Stomach smooth muscle (tissue), 2 donors: ENCODE measurements at regions not wholly inside any gene's neighbourhood (a gene's known extent, or its start where the extent isn't known, plus 50 kb on each side); places are given as distances from the start of the nearest gene placed in this dataset.
"Not testable (repeated sequence)": the region's sequence is repeated elsewhere in the genome, so short reads cannot be mapped to it uniquely, and the experiment has no call there.

Experiments
- H3K27ac ChIP-seq: one replicate; pipeline ENCODE4 v1.7.0; 2013; ENCODE audit warnings: mild to moderate bottlenecking, low read length, inconsistent platforms
- H3K27me3 ChIP-seq, 2 donors: one replicate each; pipeline ENCODE4 v1.7.0; 2013; ENCODE audit warnings: low read length in 2 of 2; ENCODE audit not compliant: insufficient read depth in 2 of 2, control insufficient read depth in 1 of 2
- H3K36me3 ChIP-seq, 2 donors: one replicate each; pipeline ENCODE4 v1.7.0; 2013; ENCODE audit warnings: low read length in 2 of 2; ENCODE audit not compliant: control insufficient read depth in 2 of 2, insufficient read depth in 2 of 2
- H3K4me1 ChIP-seq: one replicate; pipeline ENCODE4 v1.7.0; 2013; ENCODE audit warnings: low read length; ENCODE audit not compliant: control insufficient read depth, insufficient read depth
- H3K4me3 ChIP-seq, 2 donors: one replicate each; pipeline ENCODE4 v1.7.0; 2013; ENCODE audit warnings: low read length in 2 of 2
- H3K9ac ChIP-seq, 2 donors: one replicate each; pipeline ENCODE4 v1.7.0; 2013; ENCODE audit warnings: low read length in 2 of 2, mild to moderate bottlenecking in 1 of 2
- H3K9me3 ChIP-seq, 2 donors: one replicate each; pipeline ENCODE4 v1.7.0; 2013; ENCODE audit warnings: low read length in 2 of 2; ENCODE audit not compliant: control insufficient read depth in 2 of 2
- donor health status: healthy.
- donor health status: Pancreatic carcinoma.

DNA sequence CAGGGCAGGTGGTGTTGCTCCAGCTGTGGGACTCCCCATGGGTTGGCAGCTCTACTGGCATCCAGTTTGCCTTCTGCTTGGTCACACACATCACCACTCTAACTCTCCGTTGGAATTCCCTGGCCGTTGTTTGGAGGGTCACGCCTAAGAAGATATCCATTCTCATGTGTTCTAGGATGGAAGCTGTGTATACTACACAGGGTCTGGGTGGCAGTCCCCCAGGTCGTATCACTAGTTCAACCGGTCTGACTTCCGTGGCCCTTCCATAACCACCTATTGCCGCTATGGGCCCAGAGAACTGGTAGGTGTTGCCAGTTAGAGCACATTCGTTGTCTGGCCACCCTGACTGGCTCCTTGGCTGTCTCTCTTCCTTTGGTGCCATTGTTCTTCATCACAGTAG lies 456.3 kb downstream of the TMEM121 start:
- no peak overlapping the region for H3K9ac ChIP-seq
- no peaks in the 10 kb centered on the region for H3K9me3 ChIP-seq
- no peak overlapping the region for H3K4me3 ChIP-seq
- no peaks in the 10 kb centered on the region for H3K36me3 ChIP-seq
- H3K27ac ChIP-seq, result no peak overlapping the region
- H3K27me3 ChIP-seq, result no peaks in the 10 kb centered on the region
- no peaks in the 10 kb centered on the region for H3K4me1 ChIP-seq

DNA sequence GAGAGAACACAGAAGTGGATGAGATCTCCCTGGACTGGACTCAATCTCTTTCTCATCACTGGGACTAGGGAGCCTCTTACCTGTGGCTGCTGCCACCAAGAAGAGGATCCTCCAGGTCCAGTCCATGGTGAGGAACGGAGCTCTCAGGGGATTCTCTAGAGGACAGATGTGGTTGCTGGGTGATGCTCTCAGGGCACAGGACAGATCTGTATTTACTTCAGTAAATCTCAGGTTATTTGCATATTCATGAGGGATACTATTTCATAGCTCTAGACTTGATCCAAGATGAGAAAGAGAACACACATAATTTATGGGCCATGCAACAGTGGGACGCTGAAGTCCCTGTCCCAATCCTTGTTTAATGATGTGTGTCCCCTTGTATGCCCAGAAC lies 460.5 kb downstream of the TMEM121 start:
- H3K27me3 ChIP-seq, result no peaks in the 10 kb centered on the region
- H3K9me3 ChIP-seq, result no peaks in the 10 kb centered on the region
- no peak overlapping the region for H3K4me3 ChIP-seq
- no peak overlapping the region for H3K27ac ChIP-seq
- H3K4me1 ChIP-seq, result no peaks in the 10 kb centered on the region
- H3K36me3 ChIP-seq, result no peaks in the 10 kb centered on the region
- no peak overlapping the region for H3K9ac ChIP-seq

DNA sequence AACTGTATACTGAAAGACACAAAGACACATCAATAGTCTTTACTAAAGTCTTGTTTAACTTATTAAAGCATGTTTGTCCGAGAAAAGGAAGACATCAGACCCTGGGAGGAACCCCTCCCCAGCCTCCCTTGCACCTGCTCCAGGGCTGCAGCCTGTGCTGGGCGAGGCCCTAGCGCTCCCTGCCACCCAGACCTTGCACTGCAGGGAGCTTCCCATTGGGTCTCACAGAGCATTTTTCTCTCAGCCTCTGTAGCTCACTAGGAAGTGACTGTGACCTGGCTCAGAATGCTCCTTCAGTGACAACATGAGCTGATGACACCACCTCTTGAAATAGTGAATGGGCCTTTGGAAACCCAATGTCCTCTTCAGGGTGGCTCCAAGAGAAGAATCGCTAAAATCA lies 461.2 kb downstream of the TMEM121 start:
- H3K9me3 ChIP-seq, result no peaks in the 10 kb centered on the region
- no peaks in the 10 kb centered on the region for H3K36me3 ChIP-seq
- H3K9ac ChIP-seq, result no peak overlapping the region
- H3K4me1 ChIP-seq, result no peaks in the 10 kb centered on the region
- H3K27me3 ChIP-seq, result no peaks in the 10 kb centered on the region
- no peak overlapping the region for H3K27ac ChIP-seq
- H3K4me3 ChIP-seq, result no peak overlapping the region

DNA sequence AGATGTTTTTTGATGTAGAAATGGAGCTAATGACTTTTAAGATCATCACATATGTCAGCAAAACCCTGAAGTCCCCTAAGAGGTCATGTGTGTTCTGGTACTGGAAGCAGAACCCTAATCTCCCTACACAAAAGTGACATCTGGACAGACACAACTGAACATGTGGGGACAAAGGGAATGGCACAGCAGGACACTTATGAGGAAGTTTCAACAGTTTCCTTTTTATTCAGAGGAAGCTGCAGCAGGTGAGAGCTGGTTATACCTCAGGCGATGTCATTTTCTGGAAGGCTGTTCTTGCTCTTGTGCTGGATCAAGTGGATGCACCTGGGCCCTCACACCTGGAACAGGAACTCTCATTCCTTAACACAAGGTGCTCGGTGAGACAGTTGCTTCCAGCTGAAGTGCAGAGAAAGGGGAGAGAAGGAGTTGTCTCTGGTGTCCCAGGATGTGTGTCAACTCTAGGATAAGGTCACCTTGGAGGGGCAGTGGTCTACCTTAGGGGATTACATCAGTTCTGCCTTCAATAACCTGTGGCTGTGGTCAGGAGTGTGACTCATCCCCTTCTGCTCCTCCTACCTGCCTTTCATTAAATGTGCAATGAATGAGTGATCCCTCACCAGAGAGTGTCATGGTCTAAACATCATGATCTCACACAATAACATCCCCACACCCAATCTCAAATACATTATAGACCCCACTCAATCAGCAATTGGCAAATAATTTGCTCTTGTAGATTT lies 463.4 kb downstream of the TMEM121 start:
- H3K36me3 ChIP-seq, result no peaks in the 10 kb centered on the region
- H3K4me1 ChIP-seq, result no peaks in the 10 kb centered on the region
- peaks cover 0 to 2% of the 10 kb centered on the region in 2 donors for H3K27me3 ChIP-seq
- no peak overlapping the region for H3K4me3 ChIP-seq
- no peak overlapping the region for H3K27ac ChIP-seq
- H3K9me3 ChIP-seq, result no peaks in the 10 kb centered on the region
- H3K9ac ChIP-seq, result no peak overlapping the region

DNA sequence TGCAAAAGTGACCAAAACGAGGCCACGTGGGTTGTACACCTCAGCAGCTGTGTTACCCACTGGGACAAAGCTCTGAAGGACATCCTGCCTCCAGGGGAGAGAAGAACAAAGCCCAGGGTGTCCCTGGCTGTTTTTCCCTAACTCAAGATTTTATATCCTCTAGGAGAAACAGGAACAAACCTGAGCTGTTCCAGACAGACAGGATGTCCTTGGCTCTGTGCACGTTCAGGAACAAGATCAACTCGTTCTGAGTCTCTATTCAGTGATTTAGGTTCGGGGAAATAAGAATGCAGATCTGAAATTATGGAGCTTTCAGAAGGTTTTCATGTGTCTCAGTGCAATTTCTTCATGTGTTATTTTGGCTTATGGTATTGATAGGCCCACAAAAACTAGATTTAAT lies 465.3 kb downstream of the TMEM121 start:
- H3K4me1 ChIP-seq, H3K9me3 ChIP-seq, H3K4me3 ChIP-seq, H3K36me3 ChIP-seq, H3K27ac ChIP-seq, H3K9ac ChIP-seq, H3K27me3 ChIP-seq: not testable (repeated sequence)

DNA sequence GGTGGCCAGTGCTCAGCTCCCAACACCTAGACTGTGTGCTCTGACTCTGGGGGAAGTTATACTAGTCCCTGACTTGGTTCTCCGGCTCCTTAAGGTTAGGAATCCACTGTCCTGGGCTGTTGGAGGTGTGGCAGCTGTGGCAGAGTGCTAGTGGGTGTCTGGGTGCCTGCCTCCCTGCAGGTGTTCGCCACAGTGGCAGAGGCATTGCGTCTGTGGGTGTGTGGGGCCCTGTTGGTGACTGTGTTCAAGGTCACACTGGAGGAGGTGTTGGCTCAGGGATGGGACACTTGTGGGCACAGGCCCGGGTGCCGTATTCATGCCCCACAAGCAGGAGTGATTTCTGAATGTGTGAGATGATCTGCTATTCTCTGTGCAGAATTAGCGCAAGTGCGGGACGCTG lies 467.4 kb downstream of the TMEM121 start:
- H3K4me1 ChIP-seq, result no peaks in the 10 kb centered on the region

DNA sequence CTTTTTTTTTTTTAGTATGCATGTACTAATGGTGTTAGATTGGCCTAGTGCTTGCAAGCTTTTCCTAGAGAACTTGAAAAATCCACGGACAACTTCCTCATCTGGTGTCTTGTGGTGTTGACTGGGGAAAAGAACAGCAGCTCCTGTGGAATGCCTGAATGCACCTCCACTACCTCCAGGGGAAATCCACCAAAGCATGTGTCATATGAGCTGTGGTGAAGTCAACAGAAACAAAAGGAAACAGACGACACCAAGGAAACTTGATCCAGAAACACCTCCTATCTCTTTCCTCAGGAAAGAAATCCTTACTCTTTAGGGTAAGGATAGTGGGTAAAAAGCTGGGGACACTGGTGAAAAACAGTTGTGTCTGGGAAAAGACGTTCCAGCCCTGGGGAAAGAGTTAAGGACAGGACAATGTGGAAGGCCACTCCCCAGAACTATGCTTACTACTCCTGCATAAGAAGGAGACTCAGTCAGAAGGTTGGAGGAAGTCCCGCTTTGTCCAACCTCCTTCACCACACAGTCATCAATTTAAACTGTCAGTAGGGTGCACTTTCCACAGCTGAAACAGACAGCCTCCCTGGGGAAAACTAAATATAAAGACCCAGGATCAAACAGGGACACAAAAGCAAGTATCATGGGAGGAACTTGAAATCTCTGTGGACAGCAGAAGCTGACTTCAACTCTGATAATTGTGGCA lies 468.8 kb downstream of the TMEM121 start:
- not testable (repeated sequence) for H3K9ac ChIP-seq, H3K4me1 ChIP-seq, H3K27ac ChIP-seq, H3K4me3 ChIP-seq, H3K27me3 ChIP-seq, H3K36me3 ChIP-seq, H3K9me3 ChIP-seq

More for the DNA sequence above, 467.4 kb downstream of the TMEM121 start:
- no peaks in the 10 kb centered on the region for H3K9me3 ChIP-seq
- no peak overlapping the region for H3K27ac ChIP-seq
- H3K36me3 ChIP-seq, result no peaks in the 10 kb centered on the region
- H3K4me3 ChIP-seq, result no peak overlapping the region
- no peak overlapping the region for H3K9ac ChIP-seq
- H3K27me3 ChIP-seq, result peaks cover 0 to 2% of the 10 kb centered on the region in 2 donors

DNA sequence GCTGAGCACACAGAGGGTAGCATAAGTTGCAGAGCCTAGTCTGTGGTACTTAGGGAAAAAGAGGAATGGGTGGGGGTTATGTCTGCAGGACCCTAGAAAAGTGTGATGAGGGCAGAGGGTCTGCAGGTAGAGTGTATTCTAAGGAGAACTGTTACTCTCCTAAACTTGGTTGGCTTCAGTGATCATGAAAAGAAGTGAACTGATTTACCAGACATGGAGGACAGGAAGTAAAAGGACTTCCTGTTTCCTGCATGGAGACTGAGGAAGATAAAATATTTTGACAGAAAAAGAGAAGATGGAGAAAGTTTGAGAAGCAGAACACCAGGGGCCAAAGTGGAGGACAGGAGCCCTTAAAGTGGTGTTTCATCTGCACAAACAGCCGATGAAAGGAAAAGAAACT lies 472.2 kb downstream of the TMEM121 start:
- not testable (repeated sequence) for H3K9me3 ChIP-seq, H3K27ac ChIP-seq, H3K36me3 ChIP-seq, H3K9ac ChIP-seq, H3K27me3 ChIP-seq, H3K4me3 ChIP-seq, H3K4me1 ChIP-seq

DNA sequence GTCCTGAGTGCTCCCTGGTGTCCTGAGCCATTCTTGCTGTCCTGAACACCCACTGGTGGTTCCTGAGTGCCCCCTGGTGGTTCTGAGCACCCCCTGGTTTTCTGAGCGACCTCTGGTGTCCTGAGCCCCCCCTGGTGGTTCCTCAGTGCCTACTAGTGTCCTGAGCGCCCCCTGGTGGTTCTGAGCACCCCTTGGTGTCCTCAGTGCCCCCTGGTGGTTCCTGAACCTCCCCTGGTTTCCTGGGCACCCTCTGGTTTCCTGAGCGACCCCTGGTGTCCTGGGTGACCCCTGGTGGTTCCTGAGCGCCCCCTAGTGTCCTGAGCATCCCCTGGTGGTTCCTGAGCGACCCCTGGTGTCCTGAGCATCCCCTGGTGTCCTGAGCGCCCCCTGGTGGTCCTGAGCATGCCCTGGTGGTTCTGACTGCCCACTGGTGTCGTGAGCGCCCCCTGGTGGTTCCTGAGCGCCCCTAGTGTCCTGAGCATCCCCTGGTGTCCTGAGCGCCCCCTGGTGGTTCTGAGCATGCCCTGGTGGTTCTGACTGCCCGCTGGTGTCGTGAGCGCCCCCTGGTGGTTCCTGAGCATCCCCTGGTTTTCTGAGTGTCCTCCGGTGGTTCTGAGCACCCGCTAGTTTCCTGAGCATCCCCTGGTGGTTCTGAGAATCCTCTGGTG lies 473.1 kb downstream of the TMEM121 start:
- Histone ChIP-seq H3K9ac (no peak overlapping the region), H3K36me3 (no peaks in the 10 kb centered on the region), H3K9me3 (no peaks in the 10 kb centered on the region), H3K27me3 (no peaks in the 10 kb centered on the region), H3K4me1 (no peaks in the 10 kb centered on the region), H3K4me3 (no peak overlapping the region), H3K27ac (no peak overlapping the region)

DNA sequence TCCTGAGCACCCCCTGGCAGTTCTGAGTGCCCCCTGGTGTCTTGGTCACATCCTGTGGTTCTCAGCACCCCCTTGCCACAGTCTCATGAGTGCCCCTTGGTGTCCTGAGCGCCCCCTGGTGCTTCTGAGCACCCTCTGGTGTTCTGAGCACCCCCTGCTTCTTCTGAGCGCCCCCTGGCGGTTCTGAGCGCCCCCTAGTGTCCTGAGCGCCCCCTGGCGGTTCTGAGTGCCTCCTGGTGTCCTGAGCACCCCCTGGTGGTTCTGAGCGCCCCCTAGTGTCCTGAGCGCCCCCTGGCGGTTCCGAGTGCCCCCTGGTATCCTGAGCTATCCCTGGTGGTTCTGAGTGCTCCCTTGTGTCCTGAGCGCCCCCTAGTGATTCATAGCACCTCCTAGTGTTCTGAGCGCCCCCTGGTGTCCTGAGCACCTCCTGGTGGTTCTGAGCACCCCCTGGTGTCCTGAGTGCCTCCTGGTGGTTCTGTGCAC lies 473.7 kb downstream of the TMEM121 start:
- not testable (repeated sequence) for H3K27ac ChIP-seq, H3K9me3 ChIP-seq, H3K27me3 ChIP-seq, H3K4me1 ChIP-seq, H3K9ac ChIP-seq, H3K4me3 ChIP-seq, H3K36me3 ChIP-seq

DNA sequence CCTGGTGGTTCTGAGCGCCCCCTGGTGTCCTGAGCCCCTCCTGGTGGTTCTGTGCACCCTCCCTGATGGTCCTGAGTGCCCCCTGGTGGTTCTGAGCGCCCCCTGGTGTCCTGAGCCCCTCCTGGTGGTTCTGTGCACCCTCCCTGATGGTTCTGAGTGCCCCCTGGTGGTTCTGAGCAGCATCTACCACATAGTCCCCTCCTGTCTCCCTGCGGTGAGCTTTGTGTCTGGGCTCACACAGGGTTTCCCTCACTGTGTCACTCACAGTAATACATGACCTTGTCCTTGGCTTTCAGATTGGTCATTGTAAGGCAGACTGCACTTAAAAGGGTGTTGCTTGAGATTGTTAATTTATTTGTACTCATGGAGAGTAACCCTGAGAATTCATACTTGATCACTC lies 474.9 kb downstream of the TMEM121 start:
- not testable (repeated sequence) for H3K4me3 ChIP-seq, H3K4me1 ChIP-seq, H3K27ac ChIP-seq, H3K27me3 ChIP-seq, H3K9me3 ChIP-seq, H3K9ac ChIP-seq, H3K36me3 ChIP-seq
